OCI-LY3 (cell line): ENCODE measurements at regions not wholly inside any gene's neighbourhood (a gene's known extent, or its start where the extent isn't known, plus 50 kb on each side); places are given as distances from the start of the nearest gene placed in this dataset.
A peak's percentile ranks its signal among the peaks of the same experiment; 100 is the strongest.

ENCODE experiments used
- H2AFZ ChIP-seq: fragments of 200-600, 300-600 bp; shearing (Covaris generic); 2 replicates; pipeline ENCODE4 v1.6.0; 2014; ENCODE audit warnings: antibody characterized with exemption, low read depth, low read length
- H3K27ac ChIP-seq: fragments of 200-600, 300-600 bp; sonication (generic); 2 replicates; pipeline ENCODE4 v1.5.1; 2014; ENCODE audit warnings: mild to moderate bottlenecking, low read length, moderate library complexity, mixed read lengths
- H3K27me3 ChIP-seq: fragments of 200-600, 300-600 bp; sonication (generic); 2 replicates; pipeline ENCODE4 v1.6.1; 2014; ENCODE audit warnings: low read depth, low read length, mixed read lengths
- H3K36me3 ChIP-seq: fragments of 200-600, 300-600 bp; sonication (generic); replicated peaks from 2 replicates; pipeline ENCODE3; 2014; ENCODE audit warnings: low read depth, low read length, mixed read lengths
- H3K4me1 ChIP-seq: fragments of 300-600, 200-600 bp; sonication (generic); 2 replicates; pipeline ENCODE4 v1.6.1; 2014; ENCODE audit warnings: low read length, mixed read lengths
- H3K4me2 ChIP-seq: fragments of 200-600, 300-600 bp; sonication (generic); 2 replicates; pipeline ENCODE4 v1.6.1; 2014; ENCODE audit warnings: low read length, mixed read lengths
- H3K4me3 ChIP-seq: fragments of 300-600, 200-600 bp; sonication (generic); 2 replicates; pipeline ENCODE4 v1.5.1; 2014; ENCODE audit warnings: antibody characterized with exemption, mild to moderate bottlenecking, low read length, moderate library complexity
- H3K79me2 ChIP-seq: fragments of 300-600, 200-600 bp; shearing (Covaris generic); 2 replicates; pipeline ENCODE4 v1.6.1; 2014; ENCODE audit warnings: mild to moderate bottlenecking, low read length, mixed read lengths
- H3K9ac ChIP-seq: fragments of 300-600, 200-600 bp; shearing (Covaris generic); 2 replicates; pipeline ENCODE4 v1.6.0; 2014; ENCODE audit warnings: mild to moderate bottlenecking, low read length, moderate library complexity
- H3K9me3 ChIP-seq: fragments of 200-600, 300-600 bp; shearing (Covaris generic); 2 replicates; pipeline ENCODE4 v1.6.1; 2014; ENCODE audit warnings: low read length, mixed read lengths; ENCODE audit not compliant: insufficient read depth
- H4K20me1 ChIP-seq: fragments of 200-600, 300-600 bp; sonication (generic); 2 replicates; pipeline ENCODE4 v1.6.1; 2016; ENCODE audit warnings: low read length, mixed read lengths; ENCODE audit not compliant: insufficient read depth
- EZH2phosphoT487 ChIP-seq: fragments of 200-600 bp; shearing (Covaris generic); IDR thresholded peaks from 2 replicates; pipeline ENCODE4 v1.6.1; 2018; ENCODE audit warnings: antibody characterized with exemption, mixed run types, low read depth
- TF ChIP-seq, protein P1 (sequence below): fragments of 200-600, 300-600 bp; sonication (generic); IDR thresholded peaks from 2 replicates; pipeline ENCODE4 v1.5.1; 2014; ENCODE audit warnings: antibody characterized with exemption, low read length, low read depth

GRCh38 chr10:53601260-53601875 is 828.8 kb upstream of the MBL2 start:
- peak overlapping the region; percentile 82; the same call in 1 of the 2 replicates for H2AFZ ChIP-seq
- H4K20me1 ChIP-seq, result no peaks in the 10 kb centered on the region
- no peaks in the 10 kb centered on the region for H3K27me3 ChIP-seq
- peak overlapping the region; percentile 74 for H3K4me2 ChIP-seq
- peak overlapping the region; percentile 62 for H3K4me3 ChIP-seq
- H3K27ac ChIP-seq, result no peak overlapping the region
- peak overlapping the region; percentile 22; the same call in 1 of the 2 replicates for H3K9ac ChIP-seq
- TF ChIP-seq EZH2phosphoT487, result no peak
- TF ChIP-seq, protein P1, sequence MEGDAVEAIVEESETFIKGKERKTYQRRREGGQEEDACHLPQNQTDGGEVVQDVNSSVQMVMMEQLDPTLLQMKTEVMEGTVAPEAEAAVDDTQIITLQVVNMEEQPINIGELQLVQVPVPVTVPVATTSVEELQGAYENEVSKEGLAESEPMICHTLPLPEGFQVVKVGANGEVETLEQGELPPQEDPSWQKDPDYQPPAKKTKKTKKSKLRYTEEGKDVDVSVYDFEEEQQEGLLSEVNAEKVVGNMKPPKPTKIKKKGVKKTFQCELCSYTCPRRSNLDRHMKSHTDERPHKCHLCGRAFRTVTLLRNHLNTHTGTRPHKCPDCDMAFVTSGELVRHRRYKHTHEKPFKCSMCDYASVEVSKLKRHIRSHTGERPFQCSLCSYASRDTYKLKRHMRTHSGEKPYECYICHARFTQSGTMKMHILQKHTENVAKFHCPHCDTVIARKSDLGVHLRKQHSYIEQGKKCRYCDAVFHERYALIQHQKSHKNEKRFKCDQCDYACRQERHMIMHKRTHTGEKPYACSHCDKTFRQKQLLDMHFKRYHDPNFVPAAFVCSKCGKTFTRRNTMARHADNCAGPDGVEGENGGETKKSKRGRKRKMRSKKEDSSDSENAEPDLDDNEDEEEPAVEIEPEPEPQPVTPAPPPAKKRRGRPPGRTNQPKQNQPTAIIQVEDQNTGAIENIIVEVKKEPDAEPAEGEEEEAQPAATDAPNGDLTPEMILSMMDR, result peak; percentile 86
- no peaks in the 10 kb centered on the region for H3K36me3 ChIP-seq
- H3K79me2 ChIP-seq, result no peaks in the 10 kb centered on the region
- no peaks in the 10 kb centered on the region for H3K9me3 ChIP-seq
- no peaks in the 10 kb centered on the region for H3K4me1 ChIP-seq

DNA sequence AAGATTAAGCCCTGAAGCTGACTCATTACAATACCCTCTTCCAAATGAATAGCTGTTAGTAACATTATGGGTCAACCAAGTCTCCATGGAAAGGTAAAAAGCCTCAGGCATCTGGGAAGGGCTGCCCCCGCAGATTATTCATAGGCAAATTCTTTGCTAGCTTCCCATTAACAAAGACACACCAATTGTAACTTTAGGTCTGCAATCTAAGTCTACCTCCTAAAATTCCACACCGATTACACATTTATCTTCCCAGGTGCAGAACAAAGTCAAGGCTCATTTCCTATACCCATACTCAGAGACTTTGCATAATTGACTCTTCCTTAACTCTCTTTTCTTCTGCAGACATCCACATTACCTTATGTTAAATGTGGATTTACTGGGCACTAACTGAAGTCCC is 826.3 kb upstream of the MBL2 start:
- Histone ChIP-seq H3K4me1 (0 out of 2 replicates have a peak, but pooled peaks cover 4% of the 10 kb centered on the region), H3K9ac (no peak overlapping the region), H4K20me1 (no peaks in the 10 kb centered on the region), H2AFZ (no peak overlapping the region), H3K9me3 (no peaks in the 10 kb centered on the region), H3K36me3 (no peaks in the 10 kb centered on the region), H3K4me3 (no peak overlapping the region), H3K79me2 (no peaks in the 10 kb centered on the region), H3K27ac (no peak overlapping the region), H3K4me2 (no peak overlapping the region), H3K27me3 (no peaks in the 10 kb centered on the region)
- no peak for TF ChIP-seq EZH2phosphoT487
- TF ChIP-seq, protein P1, result no peak

DNA sequence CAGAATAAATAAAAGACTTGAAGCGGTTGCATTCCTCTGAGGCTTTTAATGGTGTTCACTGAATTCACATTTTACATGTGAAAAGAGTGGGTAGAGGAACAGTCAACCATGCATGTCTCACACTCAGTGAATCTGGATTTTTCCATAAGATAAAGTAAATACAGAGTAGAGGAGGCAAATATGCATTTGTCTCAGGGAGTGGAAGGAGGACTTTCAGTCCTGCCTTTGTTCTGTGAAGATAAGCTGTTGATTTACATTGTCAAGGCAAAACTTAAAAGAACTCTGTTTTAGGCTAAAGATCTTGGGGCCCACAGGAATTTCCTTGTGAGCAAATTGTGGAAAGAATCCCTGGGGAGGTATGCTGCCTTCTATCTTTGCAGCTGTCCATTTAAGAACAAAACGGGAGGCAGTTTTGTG is 825.3 kb upstream of the MBL2 start:
- Histone ChIP-seq H3K79me2 (no peaks in the 10 kb centered on the region), H3K36me3 (no peaks in the 10 kb centered on the region), H3K27me3 (no peaks in the 10 kb centered on the region), H3K9ac (no peak overlapping the region), H3K27ac (no peak overlapping the region), H4K20me1 (no peaks in the 10 kb centered on the region), H3K9me3 (no peaks in the 10 kb centered on the region), H3K4me2 (no peak overlapping the region), H2AFZ (no peak overlapping the region), H3K4me1 (0 out of 2 replicates have a peak, but pooled peaks cover 4% of the 10 kb centered on the region), H3K4me3 (no peak overlapping the region)
- TF ChIP-seq, protein P1, result no peak
- TF ChIP-seq EZH2phosphoT487, result no peak

GRCh38 chr10:53580465-53580864 is 807.9 kb upstream of the MBL2 start:
- TF ChIP-seq, protein P1, result no peak
- no peak for TF ChIP-seq EZH2phosphoT487
- Histone ChIP-seq H3K4me3 (no peak overlapping the region), H3K4me1 (no peaks in the 10 kb centered on the region), H3K4me2 (no peak overlapping the region), H3K9ac (no peak overlapping the region), H3K27me3 (no peaks in the 10 kb centered on the region), H3K36me3 (no peaks in the 10 kb centered on the region), H2AFZ (no peak overlapping the region), H3K27ac (no peak overlapping the region), H3K79me2 (no peaks in the 10 kb centered on the region), H3K9me3 (no peaks in the 10 kb centered on the region), H4K20me1 (no peaks in the 10 kb centered on the region)
